Type B pancreatic cell (in vitro differentiated cells): ENCODE measurements at regions not wholly inside any gene's neighbourhood (a gene's known extent, or its start where the extent isn't known, plus 50 kb on each side); places are given as distances from the start of the nearest gene placed in this dataset.

Experiments
- DNase-seq: peaks from one replicate; pipeline ENCODE4 v3.0.0; 2021; ENCODE audit warnings: mixed read lengths; ENCODE audit not compliant: unreplicated experiment; ENCODE audit errors: extremely low spot score
- H3K27ac Mint-ChIP-seq: 2 replicates; pipeline ENCODE4 v1.8.0; 2021; ENCODE audit warnings: mild to moderate bottlenecking, mixed read lengths
- H3K27me3 Mint-ChIP-seq: 2 replicates; pipeline ENCODE4 v1.8.0; 2021; ENCODE audit warnings: mixed read lengths
- H3K36me3 Mint-ChIP-seq: 2 replicates; pipeline ENCODE4 v1.8.0; 2021; ENCODE audit warnings: mixed read lengths
- H3K4me1 Mint-ChIP-seq: one replicate; pipeline ENCODE4 v1.8.0; 2021; ENCODE audit warnings: mixed read lengths; ENCODE audit not compliant: unreplicated experiment
- H3K4me3 Mint-ChIP-seq: 2 replicates; pipeline ENCODE4 v1.8.0; 2021; ENCODE audit warnings: mild to moderate bottlenecking, mixed read lengths
- H3K9me3 Mint-ChIP-seq: 2 replicates; pipeline ENCODE4 v1.8.0; 2021; ENCODE audit warnings: mixed read lengths
- CTCF ChIP-seq: fragments of 200-600 bp; sonication (generic); conservative IDR thresholded peaks from 2 replicates; pipeline ENCODE4 v1.5.0; 2021; ENCODE audit warnings: antibody characterized with exemption, mild to moderate bottlenecking

DNA sequence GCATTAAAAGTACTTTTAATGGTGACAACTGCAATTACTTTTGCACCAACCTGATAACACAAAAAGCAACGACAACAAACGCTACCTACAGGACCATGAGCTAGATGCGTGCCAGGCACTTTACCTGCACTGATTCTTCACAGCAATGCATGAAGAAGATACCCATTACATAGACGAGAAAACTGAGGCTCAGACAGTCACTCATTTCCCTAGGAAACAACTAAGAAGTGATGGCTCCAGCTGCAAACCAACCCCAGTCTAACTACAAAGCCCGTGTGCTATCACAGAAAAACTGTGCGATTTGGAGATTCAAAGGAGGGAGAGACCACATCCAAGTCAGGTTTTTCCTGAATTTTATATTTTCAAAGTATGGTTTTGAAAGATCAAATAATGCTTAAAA lies 80.1 kb upstream of the TP53I11 start:
- no peak overlapping the region for H3K27ac Mint-ChIP-seq
- H3K36me3 Mint-ChIP-seq = no peaks in the 10 kb centered on the region
- peaks cover 8% of the 10 kb centered on the region for H3K4me1 Mint-ChIP-seq
- no peaks in the 10 kb centered on the region for H3K9me3 Mint-ChIP-seq
- H3K4me3 Mint-ChIP-seq = no peak overlapping the region
- peaks cover 15% of the 10 kb centered on the region for H3K27me3 Mint-ChIP-seq
- DNase-seq = no peak
- TF ChIP-seq CTCF = no peak

DNA sequence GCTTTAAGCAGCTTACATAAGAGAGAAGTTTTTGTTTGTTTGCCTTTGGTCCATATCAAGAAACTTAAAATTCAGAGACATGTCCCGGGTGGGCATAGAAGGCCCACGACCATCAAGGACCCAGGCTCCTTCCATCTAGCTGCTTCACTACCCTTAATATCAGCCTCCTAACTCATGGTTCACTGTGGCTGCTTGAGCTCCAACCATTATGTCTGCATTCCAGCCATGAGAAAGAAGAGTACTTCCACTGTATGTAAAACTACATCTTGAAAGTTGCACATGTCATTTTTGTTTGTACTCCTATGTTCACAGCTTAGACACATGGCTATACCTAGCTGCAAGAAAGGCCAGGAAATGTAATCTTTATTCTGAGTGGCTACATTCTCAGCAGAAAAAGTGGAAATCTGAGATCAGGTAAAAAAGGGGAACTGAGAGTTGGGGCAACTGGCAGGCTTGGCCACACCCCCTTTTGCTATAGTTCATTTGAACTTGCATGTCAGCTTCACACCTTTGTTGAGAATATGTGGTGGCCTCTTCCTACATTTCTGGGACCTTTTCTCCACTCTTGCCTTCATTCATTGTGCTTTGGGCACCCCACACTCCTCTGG lies 81.3 kb upstream of the TP53I11 start:
- no peak for TF ChIP-seq CTCF
- H3K27ac Mint-ChIP-seq = no peak overlapping the region
- peaks cover 15% of the 10 kb centered on the region for H3K27me3 Mint-ChIP-seq
- H3K9me3 Mint-ChIP-seq = no peaks in the 10 kb centered on the region
- no peaks in the 10 kb centered on the region for H3K36me3 Mint-ChIP-seq
- H3K4me3 Mint-ChIP-seq = no peak overlapping the region
- DNase-seq = no peak
- H3K4me1 Mint-ChIP-seq = peaks cover 3% of the 10 kb centered on the region

GRCh38 chr11:45035413-45035812 lies 84.7 kb upstream of the TP53I11 start:
- no peak for DNase-seq
- Mint-ChIP-seq H3K4me3 (no peak overlapping the region), H3K9me3 (no peaks in the 10 kb centered on the region), H3K27ac (no peak overlapping the region), H3K4me1 (no peaks in the 10 kb centered on the region), H3K27me3 (peaks cover 21% of the 10 kb centered on the region), H3K36me3 (no peaks in the 10 kb centered on the region)
- no peak for TF ChIP-seq CTCF

GRCh38 chr11:45036010-45036409 lies 85.3 kb upstream of the TP53I11 start:
- Mint-ChIP-seq H3K4me3 (no peak overlapping the region), H3K27me3 (peaks cover 26% of the 10 kb centered on the region), H3K4me1 (no peaks in the 10 kb centered on the region), H3K27ac (no peak overlapping the region), H3K9me3 (no peaks in the 10 kb centered on the region), H3K36me3 (no peaks in the 10 kb centered on the region)
- DNase-seq = no peak
- TF ChIP-seq CTCF = no peak

DNA sequence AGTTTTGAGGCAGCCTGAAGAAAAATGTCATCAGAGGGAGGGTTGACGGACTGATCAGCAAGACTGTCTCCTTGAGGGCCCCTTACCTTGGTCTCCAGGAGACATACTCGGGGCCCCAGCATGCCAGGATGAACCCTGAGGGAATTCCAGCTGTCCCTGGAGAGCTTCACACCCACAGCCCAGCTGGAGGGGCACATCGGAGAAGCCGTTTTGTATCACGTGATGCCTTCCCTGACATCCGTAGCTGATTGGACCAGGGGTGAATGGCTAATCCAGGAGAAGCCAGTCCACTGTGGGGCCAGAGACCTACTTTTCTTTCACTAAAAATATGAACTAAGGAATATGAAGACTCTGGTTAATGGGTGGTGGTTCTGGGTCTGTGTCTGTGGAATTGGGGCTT lies 86.0 kb upstream of the TP53I11 start:
- H3K36me3 Mint-ChIP-seq = no peaks in the 10 kb centered on the region
- no peak for DNase-seq
- H3K4me1 Mint-ChIP-seq = no peaks in the 10 kb centered on the region
- TF ChIP-seq CTCF = no peak
- H3K27me3 Mint-ChIP-seq = peaks cover 23% of the 10 kb centered on the region
- no peak overlapping the region for H3K27ac Mint-ChIP-seq
- no peak overlapping the region for H3K4me3 Mint-ChIP-seq
- no peaks in the 10 kb centered on the region for H3K9me3 Mint-ChIP-seq
